ENCODE measurements at regions not wholly inside any gene's neighbourhood (a gene's known extent, or its start where the extent isn't known, plus 50 kb on each side); places are given as distances from the start of the nearest gene placed in this dataset.

GRCh38 chr1:234776256-234776875 is 166.4 kb upstream of the IRF2BP2 start:
- no peak overlapping the region for H3K4me3 ChIP-seq (ENCODE audit: low read depth, low read length)
- no peak for TF ChIP-seq CTCF (IDR thresholded peaks at IDR 0.05; ENCODE audit: low read depth, low read length, missing control alignments)
- in situ Hi-C loops (cut with HindIII; ENCODE audit: low sequenced_read_pairs), result no loop called here
- no peak for DNase-seq (ENCODE audit: low read depth)

GRCh38 chr1:234775477-234776246 is 165.7 kb upstream of the IRF2BP2 start:
- in situ Hi-C loops (cut with HindIII; ENCODE audit: low sequenced_read_pairs), result no loop called here
- no peak for DNase-seq (ENCODE audit: low read depth)
- TF ChIP-seq CTCF (IDR thresholded peaks at IDR 0.05; ENCODE audit: low read depth, low read length, missing control alignments), result no peak
- no peak overlapping the region for H3K4me3 ChIP-seq (ENCODE audit: low read depth, low read length)

- H3K4me3 ChIP-seq (ENCODE audit: low read depth, low read length), result no peak overlapping the region
- TF ChIP-seq CTCF (IDR thresholded peaks at IDR 0.05; ENCODE audit: low read depth, low read length, missing control alignments), result no peak
- no peak for DNase-seq (ENCODE audit: low read depth)
- in situ Hi-C loops (cut with HindIII; ENCODE audit: low sequenced_read_pairs), result no loop called here
These were observed 165.0 kb upstream of the IRF2BP2 start for GRCh38 chr1:234774971-234775370.

GRCh38 chr1:234773936-234774677 is 164.1 kb upstream of the IRF2BP2 start:
- TF ChIP-seq CTCF (IDR thresholded peaks at IDR 0.05; ENCODE audit: low read depth, low read length, missing control alignments), result no peak
- in situ Hi-C loops (cut with HindIII; ENCODE audit: low sequenced_read_pairs), result no loop called here
- DNase-seq (ENCODE audit: low read depth), result no peak
- H3K4me3 ChIP-seq (ENCODE audit: low read depth, low read length), result no peak overlapping the region

- in situ Hi-C loops (cut with HindIII; ENCODE audit: low sequenced_read_pairs), result no loop called here
- TF ChIP-seq CTCF (IDR thresholded peaks at IDR 0.05; ENCODE audit: low read depth, low read length, missing control alignments), result no peak
- peak; percentile 98 for DNase-seq (ENCODE audit: low read depth)
- no peak overlapping the region for H3K4me3 ChIP-seq (ENCODE audit: low read depth, low read length)
These were observed 162.6 kb upstream of the IRF2BP2 start for GRCh38 chr1:234772345-234773147.

Measured in astrocyte of the cerebellum (primary cell).